ENCODE measurements at regions not wholly inside any gene's neighbourhood (a gene's known extent, or its start where the extent isn't known, plus 50 kb on each side); places are given as distances from the start of the nearest gene placed in this dataset.

GRCh38 chr7:155868955-155869783 is 56.9 kb upstream of the SHH start:
- no peak for TF ChIP-seq CTCF (IDR thresholded peaks at IDR 0.05; ENCODE audit: low read depth, low read length, poor library complexity, severe bottlenecking)
- TF ChIP-seq EZH2phosphoT487 (IDR thresholded peaks at IDR 0.05; ENCODE audit: borderline replicate concordance, low read length), result no peak

All from DOHH2 (cell line).